Ecto neural progenitor cell (in vitro differentiated cells): ENCODE measurements at regions not wholly inside any gene's neighbourhood (a gene's known extent, or its start where the extent isn't known, plus 50 kb on each side); places are given as distances from the start of the nearest gene placed in this dataset.
"Not testable (repeated sequence)": the region's sequence is repeated elsewhere in the genome, so short reads cannot be mapped to it uniquely, and the experiment has no call there.

ENCODE experiments used
- DNase-seq: peaks from one replicate; pipeline ENCODE4 v3.0.0-alpha.2; 2018; ENCODE audit warnings: low spot score

GRCh38 chr5:121090822-121091221 is 626.7 kb downstream of the PRR16 start:
- DNase-seq = no peak

- no peak for DNase-seq
These were observed 636.8 kb downstream of the PRR16 start for GRCh38 chr5:121100931-121101330.

GRCh38 chr5:121105921-121106320 is 641.8 kb downstream of the PRR16 start:
- no peak for DNase-seq

- not testable (repeated sequence) for DNase-seq
These were observed 642.9 kb downstream of the PRR16 start for GRCh38 chr5:121106721-121107690.

GRCh38 chr5:121108725-121109124 is 644.6 kb downstream of the PRR16 start:
- no peak for DNase-seq

GRCh38 chr5:121109817-121110216 is 645.7 kb downstream of the PRR16 start:
- DNase-seq = no peak

- DNase-seq = no peak
These were observed 657.7 kb downstream of the PRR16 start for GRCh38 chr5:121121786-121122185.

- DNase-seq = no peak
These were observed 674.4 kb downstream of the PRR16 start for GRCh38 chr5:121138495-121138907.

- no peak for DNase-seq
These were observed 674.9 kb downstream of the PRR16 start for GRCh38 chr5:121138952-121139351.

- DNase-seq = no peak
These were observed 680.7 kb downstream of the PRR16 start for GRCh38 chr5:121144764-121145163.

GRCh38 chr5:121151534-121151933 is 687.4 kb downstream of the PRR16 start:
- no peak for DNase-seq

- no peak for DNase-seq
These were observed 688.3 kb downstream of the PRR16 start for GRCh38 chr5:121152411-121152810.

GRCh38 chr5:121156565-121156964 is 692.5 kb downstream of the PRR16 start:
- no peak for DNase-seq

- no peak for DNase-seq
These were observed 693.2 kb upstream of the FTMT start for GRCh38 chr5:121158451-121158850.

- no peak for DNase-seq
These were observed 691.1 kb upstream of the FTMT start for GRCh38 chr5:121160591-121160990.

GRCh38 chr5:121164632-121165031 is 687.0 kb upstream of the FTMT start:
- no peak for DNase-seq

GRCh38 chr5:121171361-121171760 is 680.3 kb upstream of the FTMT start:
- DNase-seq = no peak

GRCh38 chr5:121171834-121172233 is 679.8 kb upstream of the FTMT start:
- DNase-seq = no peak

- DNase-seq = no peak
These were observed 677.3 kb upstream of the FTMT start for GRCh38 chr5:121174351-121174750.

- no peak for DNase-seq
These were observed 675.7 kb upstream of the FTMT start for GRCh38 chr5:121175986-121176385.

GRCh38 chr5:121182788-121183490 is 668.7 kb upstream of the FTMT start:
- DNase-seq = no peak

GRCh38 chr5:121188849-121189248 is 662.8 kb upstream of the FTMT start:
- DNase-seq = no peak
